Endothelial cell of umbilical vein (primary cell): ENCODE measurements at regions not wholly inside any gene's neighbourhood (a gene's known extent, or its start where the extent isn't known, plus 50 kb on each side); places are given as distances from the start of the nearest gene placed in this dataset.

Source experiments
- BruUV-seq: library from RNA; stranded (reverse); fragments of 400-500 nt; replicated peaks from 2 replicates; lab custom pipeline; 2021; lab: Mats Ljungman, UMichigan
- CTCF ChIA-PET: fragments of 300-600, 350-600 bp; sonication (Branson Sonifier 250); formaldehyde crosslinking; loops from one replicate; lab custom pipeline; 2021; ENCODE audit warnings: antibody characterized with exemption, inconsistent platforms; lab: Charles Lee
- POLR2A ChIA-PET: fragments of 300-600, 350-600 bp; sonication (Branson Sonifier 250); formaldehyde crosslinking; loops from one replicate; lab custom pipeline; 2021; ENCODE audit warnings: antibody characterized with exemption, inconsistent platforms; lab: Charles Lee
- DNase-seq: peaks from one replicate; pipeline ENCODE4 v3.0.0-alpha.2; 2011; ENCODE audit warnings: low read depth, low spot score
- FAIRE-seq: peaks from 2 replicates; lab custom pipeline; 2011; peaks lifted over from hg19 to GRCh38; lab: Jason Lieb, UNC
- H2AFZ ChIP-seq: 2 replicates; pipeline ENCODE4 v1.6.0; 2012; ENCODE audit warnings: low read depth, low read length, control low read depth, inconsistent platforms
- H3K27ac ChIP-seq: 2 replicates; pipeline ENCODE4 v1.5.1; 2011; ENCODE audit warnings: low read depth, mild to moderate bottlenecking, control low read depth, low read length, moderate library complexity; ENCODE audit not compliant: insufficient read depth
- H3K27me3 ChIP-seq, 2 experiments: 2 replicates each; pipeline versions ENCODE4 v1.6.0 to v1.6.1; 2011; ENCODE audit warnings: low read length in 2 of 2, mixed read lengths in 1 of 2; ENCODE audit not compliant: control insufficient read depth in 2 of 2, insufficient read depth in 2 of 2
- H3K36me3 ChIP-seq, 2 experiments: 2 replicates in 1 of 2; 3 replicates in 1 of 2; pipeline ENCODE4 v1.5.1; 2011; ENCODE audit warnings: low read length in 2 of 2, mild to moderate bottlenecking in 1 of 2, moderate library complexity in 1 of 2; ENCODE audit not compliant: control insufficient read depth in 2 of 2, insufficient read depth in 2 of 2; ENCODE audit errors: extremely low read depth in 1 of 2
- H3K4me1 ChIP-seq: 3 replicates; pipeline ENCODE4 v1.5.1; 2011; ENCODE audit warnings: mild to moderate bottlenecking, low read length; ENCODE audit not compliant: control insufficient read depth, insufficient read depth; ENCODE audit errors: extremely low read depth
- H3K4me2 ChIP-seq: 2 replicates; pipeline ENCODE4 v1.6.1; 2011; ENCODE audit warnings: low read length, control low read depth, mixed read lengths; ENCODE audit not compliant: insufficient read depth
- H3K4me3 ChIP-seq, 3 experiments: fragments of 200-600 bp in 1 of 3; sonication (generic), shearing (Covaris generic) in 1 of 3; replicated peaks in 1 of 3; 2 replicates each; pipeline ENCODE4 v1.5.1; 2011 to 2016; ENCODE audit warnings: control low read depth in 3 of 3, low read length in 3 of 3, mild to moderate bottlenecking in 2 of 3, inconsistent platforms in 1 of 3, low read depth in 1 of 3, moderate library complexity in 1 of 3; ENCODE audit not compliant: insufficient read depth in 1 of 3
- H3K79me2 ChIP-seq: 2 replicates; pipeline ENCODE4 v1.6.0; 2012; ENCODE audit warnings: low read length, inconsistent platforms; ENCODE audit not compliant: control insufficient read depth, insufficient read depth
- H3K9ac ChIP-seq: replicated peaks from 2 replicates; pipeline ENCODE3; 2011; ENCODE audit warnings: low read length, control low read depth; ENCODE audit not compliant: insufficient read depth; ENCODE audit errors: extremely low read depth
- H3K9me1 ChIP-seq: replicated peaks from 3 replicates; pipeline ENCODE4 v1.6.0; 2011; ENCODE audit warnings: mild to moderate bottlenecking, low read length; ENCODE audit not compliant: control insufficient read depth, insufficient read depth; ENCODE audit errors: extremely low read depth
- H3K9me3 ChIP-seq: replicated peaks from 2 replicates; pipeline ENCODE4 v1.5.1; 2012; ENCODE audit warnings: low read length, inconsistent platforms; ENCODE audit not compliant: control insufficient read depth, insufficient read depth
- H4K20me1 ChIP-seq: replicated peaks from 2 replicates; pipeline ENCODE3; 2011; ENCODE audit warnings: mild to moderate bottlenecking, low read length; ENCODE audit not compliant: control insufficient read depth, insufficient read depth; ENCODE audit errors: extremely low read depth
- EZH2 ChIP-seq: IDR thresholded peaks from 2 replicates; pipeline ENCODE4 v1.6.1; 2012; ENCODE audit warnings: borderline replicate concordance, low read depth, mild to moderate bottlenecking, moderate library complexity, low read length, inconsistent platforms; ENCODE audit not compliant: severe bottlenecking
- FOS ChIP-seq: IDR thresholded peaks from 2 replicates; pipeline ENCODE4 v1.6.1; 2011; ENCODE audit warnings: mild to moderate bottlenecking, low read length, moderate library complexity, borderline replicate concordance; ENCODE audit not compliant: insufficient read depth
- GATA2 ChIP-seq: IDR thresholded peaks from 2 replicates; pipeline ENCODE4 v1.7.0; 2011; ENCODE audit warnings: low read depth, mild to moderate bottlenecking, moderate library complexity, mixed read lengths, low read length; ENCODE audit not compliant: insufficient read length, insufficient read depth
- JUN ChIP-seq: IDR thresholded peaks from 2 replicates; pipeline ENCODE4 v1.6.1; 2011; ENCODE audit warnings: borderline replicate concordance, low read depth; ENCODE audit not compliant: insufficient read length, insufficient read depth
- MYC ChIP-seq: IDR thresholded peaks from one replicate; pipeline ENCODE4 v1.6.1; 2011; ENCODE audit warnings: mild to moderate bottlenecking, low read depth, low read length
- POLR2A ChIP-seq: IDR thresholded peaks from 2 replicates; pipeline ENCODE4 v1.6.1; 2012; ENCODE audit warnings: low read depth, mild to moderate bottlenecking, control low read depth, low read length
- POLR2AphosphoS5 ChIP-seq: IDR thresholded peaks from 2 replicates; pipeline ENCODE4 v1.6.1; 2012; ENCODE audit warnings: low read depth, mild to moderate bottlenecking, control low read depth, low read length, moderate library complexity; ENCODE audit not compliant: insufficient read depth
- dilution Hi-C: fragments of 300-500 bp; cut with MboI; formaldehyde crosslinking; loops from one replicate; pipeline ENCODE4 v1.15.0; 2019; ENCODE audit warnings: low sequenced_read_pairs; ENCODE audit not compliant: extremely low pct_ligation_motif_present
- intact Hi-C: fragments of 100-400 bp; cut with micrococcal nuclease; formaldehyde crosslinking; loops from one replicate; pipeline ENCODE4 v1.10.0; 2022
- TF ChIP-seq, protein P1 (sequence below), 2 donors: IDR thresholded peaks; 1 replicate in 1 of 2; 2 replicates in 1 of 2; pipeline ENCODE4 v1.5.1; 2011; ENCODE audit warnings: low read length in 2 of 2, mild to moderate bottlenecking in 2 of 2, moderate library complexity in 2 of 2, control low read depth in 1 of 2, inconsistent platforms in 1 of 2, low read depth in 1 of 2; ENCODE audit not compliant: insufficient read depth in 1 of 2; ENCODE audit errors: extremely low read depth in 1 of 2
- TF ChIP-seq, protein P2 (sequence below): IDR thresholded peaks from 2 replicates; pipeline ENCODE4 v1.6.1; 2011; ENCODE audit not compliant: insufficient read depth, insufficient read length

DNA sequence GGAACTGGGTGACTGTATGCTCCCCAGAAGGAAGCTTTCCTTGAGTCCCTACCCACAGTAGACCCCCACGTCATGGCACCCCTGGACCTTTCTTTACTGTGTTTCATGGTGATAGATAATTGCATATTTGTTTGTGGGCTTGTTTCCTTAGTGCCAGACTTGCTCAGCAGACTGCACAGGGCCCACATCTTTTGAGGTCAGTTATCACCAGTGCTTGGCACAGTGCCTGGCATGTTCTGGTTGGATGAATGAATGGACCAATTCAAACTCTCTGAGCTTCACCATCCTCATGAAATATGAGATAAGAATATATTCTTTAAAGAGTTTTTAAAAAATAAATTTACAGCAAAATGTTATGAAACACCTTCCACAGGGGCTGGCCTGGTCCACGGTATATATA, 78.4 kb upstream of the EMX2 start:
- intact Hi-C loops (loop anchor here (5.0 kb wide), 1 partner anchor 583 kb away; the partner anchor contains the start of gene RAB11FIP2), dilution Hi-C loops (no loop called here)
- no TSS peak for BruUV-seq
- Histone ChIP-seq H3K4me2 (no peak overlapping the region), H3K79me2 (no peaks in the 10 kb centered on the region), H3K4me3 (no peak overlapping the region), H2AFZ (no peak overlapping the region), H3K9me3 (no peaks in the 10 kb centered on the region), H3K9me1 (no peaks in the 10 kb centered on the region), H3K36me3 (no peaks in the 10 kb centered on the region), H3K27ac (no peak overlapping the region), H3K9ac (no peak overlapping the region), H3K27me3 (peaks cover 0 to 2% of the 10 kb centered on the region in 2 experiments), H3K4me1 (peaks cover 16% of the 10 kb centered on the region), H4K20me1 (no peaks in the 10 kb centered on the region)
- ChIA-PET CTCF (interaction anchor here (1.0 to 1.1 kb wide), 2 partner anchors 21 to 33 kb away, joined by 3 to 12 read pairs; no protein-coding TSS in a partner anchor), POLR2A (no interaction called here)
- TF ChIP-seq, protein P1, sequence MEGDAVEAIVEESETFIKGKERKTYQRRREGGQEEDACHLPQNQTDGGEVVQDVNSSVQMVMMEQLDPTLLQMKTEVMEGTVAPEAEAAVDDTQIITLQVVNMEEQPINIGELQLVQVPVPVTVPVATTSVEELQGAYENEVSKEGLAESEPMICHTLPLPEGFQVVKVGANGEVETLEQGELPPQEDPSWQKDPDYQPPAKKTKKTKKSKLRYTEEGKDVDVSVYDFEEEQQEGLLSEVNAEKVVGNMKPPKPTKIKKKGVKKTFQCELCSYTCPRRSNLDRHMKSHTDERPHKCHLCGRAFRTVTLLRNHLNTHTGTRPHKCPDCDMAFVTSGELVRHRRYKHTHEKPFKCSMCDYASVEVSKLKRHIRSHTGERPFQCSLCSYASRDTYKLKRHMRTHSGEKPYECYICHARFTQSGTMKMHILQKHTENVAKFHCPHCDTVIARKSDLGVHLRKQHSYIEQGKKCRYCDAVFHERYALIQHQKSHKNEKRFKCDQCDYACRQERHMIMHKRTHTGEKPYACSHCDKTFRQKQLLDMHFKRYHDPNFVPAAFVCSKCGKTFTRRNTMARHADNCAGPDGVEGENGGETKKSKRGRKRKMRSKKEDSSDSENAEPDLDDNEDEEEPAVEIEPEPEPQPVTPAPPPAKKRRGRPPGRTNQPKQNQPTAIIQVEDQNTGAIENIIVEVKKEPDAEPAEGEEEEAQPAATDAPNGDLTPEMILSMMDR (IDR thresholded peaks at IDR 0.05; ENCODE audit: extremely low read depth in 1 of 2, insufficient read depth in 1 of 2, low read depth in 1 of 2, low read length in 2 of 2): no peak
- no peak for TF ChIP-seq MYC
- no peak for TF ChIP-seq JUN
- TF ChIP-seq, protein P2, sequence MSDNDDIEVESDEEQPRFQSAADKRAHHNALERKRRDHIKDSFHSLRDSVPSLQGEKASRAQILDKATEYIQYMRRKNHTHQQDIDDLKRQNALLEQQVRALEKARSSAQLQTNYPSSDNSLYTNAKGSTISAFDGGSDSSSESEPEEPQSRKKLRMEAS: no peak
- no peak for TF ChIP-seq POLR2A
- TF ChIP-seq FOS: no peak
- no peak for TF ChIP-seq EZH2
- no peak for TF ChIP-seq GATA2
- TF ChIP-seq POLR2AphosphoS5: no peak
- FAIRE-seq (no peak), DNase-seq (no peak)
